ENCODE measurements at regions not wholly inside any gene's neighbourhood (a gene's known extent, or its start where the extent isn't known, plus 50 kb on each side); places are given as distances from the start of the nearest gene placed in this dataset.
"Not testable (repeated sequence)": the region's sequence is repeated elsewhere in the genome, so short reads cannot be mapped to it uniquely, and the experiment has no call there.

GRCh38 chr15:88992912-88993376 lies 79.8 kb upstream of the MFGE8 start:
- in situ Hi-C loops (cut with HindIII; ENCODE audit: low sequenced_read_pairs): no loop called here
- no peak for DNase-seq (ENCODE audit: low spot score)

GRCh38 chr15:88993662-88994061 lies 80.5 kb upstream of the MFGE8 start:
- in situ Hi-C loops (cut with HindIII; ENCODE audit: low sequenced_read_pairs): no loop called here
- DNase-seq (ENCODE audit: low spot score): no peak

GRCh38 chr15:88994286-88994685 lies 81.1 kb upstream of the MFGE8 start:
- in situ Hi-C loops (cut with HindIII; ENCODE audit: low sequenced_read_pairs): no loop called here
- DNase-seq (ENCODE audit: low spot score): no peak

- in situ Hi-C loops (cut with HindIII; ENCODE audit: low sequenced_read_pairs): no loop called here
These were observed 82.3 kb upstream of the MFGE8 start for GRCh38 chr15:88995449-88995848.

GRCh38 chr15:88997531-88997930 lies 84.4 kb upstream of the MFGE8 start:
- in situ Hi-C loops (cut with HindIII; ENCODE audit: low sequenced_read_pairs): no loop called here

More at GRCh38 chr15:88995449-88995848, 82.3 kb upstream of the MFGE8 start:
- no peak for DNase-seq (ENCODE audit: low spot score)

DNA sequence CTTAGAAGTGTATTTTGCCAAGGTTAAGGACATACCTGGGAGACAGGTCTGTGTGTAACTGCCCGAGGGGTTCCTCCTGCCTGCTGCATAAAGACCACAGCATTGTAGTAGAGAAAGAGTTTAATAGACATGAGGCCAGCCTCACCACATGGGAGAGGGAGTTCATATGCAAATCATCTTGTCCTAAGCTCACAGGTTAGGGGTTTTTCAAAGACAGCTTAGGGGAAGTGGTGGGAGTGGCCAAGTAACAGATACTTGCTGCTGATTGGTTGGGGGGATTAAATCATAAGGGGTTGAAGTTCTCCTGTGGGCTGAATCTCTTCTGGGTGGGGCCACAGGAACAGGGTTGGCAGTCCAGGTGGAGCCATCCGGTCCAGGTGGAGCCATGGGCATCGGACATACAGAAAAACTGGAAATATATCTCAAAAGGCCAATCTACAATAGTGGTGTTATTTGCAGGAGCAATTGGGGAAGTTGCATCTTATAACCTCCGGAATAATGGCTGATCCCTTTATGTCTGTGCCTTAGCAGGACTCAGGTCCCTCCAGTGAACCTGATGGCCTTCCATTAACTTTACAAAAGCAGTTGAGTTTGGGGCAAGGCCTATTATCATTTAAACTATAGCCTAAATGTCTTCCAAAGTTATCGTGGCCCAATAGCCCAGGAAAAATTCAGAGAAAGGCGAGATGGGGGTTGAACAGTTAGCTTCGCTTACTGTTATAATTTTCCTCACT lies 86.0 kb upstream of the MFGE8 start:
- in situ Hi-C loops (cut with HindIII; ENCODE audit: low sequenced_read_pairs): no loop called here
- no peak for DNase-seq (ENCODE audit: low spot score)

More at GRCh38 chr15:88997531-88997930, 84.4 kb upstream of the MFGE8 start:
- no peak for DNase-seq (ENCODE audit: low spot score)

DNA sequence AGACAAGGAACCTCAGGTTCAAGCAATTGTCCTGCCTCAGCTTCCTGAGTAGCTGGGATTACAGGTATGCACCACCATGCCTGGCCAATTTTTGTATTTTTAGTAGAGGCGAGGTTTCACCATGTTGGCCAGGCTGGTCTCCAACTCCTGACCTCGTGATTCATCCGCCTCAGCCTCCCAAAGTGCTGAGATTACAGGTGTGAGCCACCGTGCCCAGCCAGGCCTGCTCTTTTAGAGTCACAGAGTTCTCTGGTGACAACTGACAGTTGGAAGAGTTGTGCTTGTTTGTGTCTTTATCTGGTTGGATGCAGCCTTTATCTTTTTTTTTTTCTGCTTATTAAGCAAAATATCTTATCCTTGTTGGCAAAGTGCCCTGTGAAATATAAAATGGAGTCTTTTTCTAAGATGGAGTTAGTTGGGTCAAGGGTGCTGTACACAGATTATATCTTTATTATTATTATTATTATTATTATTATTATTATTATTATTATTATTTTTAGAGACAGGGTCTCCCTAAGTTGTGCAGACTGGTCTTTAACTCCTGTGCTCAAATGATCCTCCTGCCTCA lies 86.5 kb upstream of the ABHD2 start:
- in situ Hi-C loops (cut with HindIII; ENCODE audit: low sequenced_read_pairs): loop anchor here (10.0 kb wide), 1 partner anchor 97 kb away; no protein-coding TSS in a partner anchor
- not testable (repeated sequence) for DNase-seq (ENCODE audit: low spot score)

GRCh38 chr15:89002281-89002761 lies 85.9 kb upstream of the ABHD2 start:
- in situ Hi-C loops (cut with HindIII; ENCODE audit: low sequenced_read_pairs): loop anchor here (10.0 kb wide), 1 partner anchor 98 kb away; no protein-coding TSS in a partner anchor

GRCh38 chr15:89002830-89003229 lies 85.4 kb upstream of the ABHD2 start:
- DNase-seq (ENCODE audit: low spot score): no peak
- in situ Hi-C loops (cut with HindIII; ENCODE audit: low sequenced_read_pairs): loop anchor here (10.0 kb wide), 1 partner anchor 98 kb away; no protein-coding TSS in a partner anchor

More at GRCh38 chr15:89002281-89002761, 85.9 kb upstream of the ABHD2 start:
- DNase-seq (ENCODE audit: low spot score): no peak

DNA sequence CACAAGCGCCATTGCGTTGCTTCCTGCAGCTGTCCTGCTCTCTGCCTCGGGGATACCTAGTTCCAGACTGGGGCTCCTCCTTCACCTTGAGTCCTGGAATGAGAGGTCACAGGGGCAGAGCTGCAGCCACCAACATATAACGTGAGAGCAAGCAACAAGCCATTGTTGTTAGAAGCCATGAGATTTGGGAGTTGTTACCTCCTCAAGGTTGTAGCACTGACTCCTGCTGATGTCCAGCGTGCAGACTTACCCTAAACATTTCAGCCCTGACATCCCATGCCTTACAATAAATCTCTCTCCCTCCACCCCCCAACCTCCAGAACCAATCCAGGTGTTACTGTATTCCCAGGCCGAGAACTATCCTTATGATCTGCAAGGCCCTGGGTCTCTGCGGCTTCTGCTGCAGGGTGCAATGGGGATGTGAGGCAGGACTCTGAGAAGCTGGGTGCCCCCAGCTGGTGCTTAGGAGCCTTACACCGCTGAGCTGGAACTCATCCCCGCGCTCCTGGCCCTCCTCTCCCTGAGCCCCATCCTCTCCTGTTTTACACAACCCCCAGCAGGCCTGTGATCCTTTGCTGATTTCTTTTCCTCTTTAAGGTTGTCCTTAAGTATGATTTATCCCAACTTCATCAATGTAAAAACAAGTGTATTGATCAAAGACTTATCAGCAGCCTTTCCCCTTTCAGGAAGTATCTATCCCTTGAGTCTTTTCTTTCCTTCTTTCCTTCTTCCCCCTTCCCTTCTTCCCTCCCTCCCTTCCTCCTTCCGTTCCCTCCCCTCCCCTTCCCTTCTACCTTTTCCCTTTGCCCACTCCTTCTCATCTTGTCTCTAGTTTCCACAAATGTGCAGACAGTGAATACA lies 84.2 kb upstream of the ABHD2 start:
- DNase-seq (ENCODE audit: low spot score): peak; percentile 25
- in situ Hi-C loops (cut with HindIII; ENCODE audit: low sequenced_read_pairs): loop anchor here (10.0 kb wide), 1 partner anchor 99 kb away; no protein-coding TSS in a partner anchor

DNA sequence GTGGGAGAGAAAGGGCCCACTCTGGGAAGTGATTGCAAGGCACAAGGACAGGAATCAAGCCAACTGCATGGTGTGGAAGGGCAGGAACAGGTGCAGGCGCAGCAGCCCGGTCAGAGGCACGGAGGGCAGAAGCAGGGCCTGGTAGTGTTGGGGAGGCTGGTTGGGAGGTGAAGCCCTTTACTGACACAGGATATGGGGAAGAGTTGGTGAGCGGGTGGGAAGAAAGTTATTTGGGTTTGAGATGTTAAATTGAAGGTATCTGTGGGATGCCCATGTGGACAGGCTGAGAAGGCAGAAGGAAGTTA lies 83.6 kb upstream of the ABHD2 start:
- in situ Hi-C loops (cut with HindIII; ENCODE audit: low sequenced_read_pairs): loop anchor here (10.0 kb wide), 1 partner anchor 100 kb away; no protein-coding TSS in a partner anchor
- no peak for DNase-seq (ENCODE audit: low spot score)

- in situ Hi-C loops (cut with HindIII; ENCODE audit: low sequenced_read_pairs): loop anchor here (10.0 kb wide), 1 partner anchor 103 kb away; no protein-coding TSS in a partner anchor
- not testable (repeated sequence) for DNase-seq (ENCODE audit: low spot score)
These were observed 80.7 kb upstream of the ABHD2 start for GRCh38 chr15:89007527-89007926.

- in situ Hi-C loops (cut with HindIII; ENCODE audit: low sequenced_read_pairs): loop anchor here (10.0 kb wide), 1 partner anchor 103 kb away; no protein-coding TSS in a partner anchor
- DNase-seq (ENCODE audit: low spot score): no peak
These were observed 80.3 kb upstream of the ABHD2 start for GRCh38 chr15:89007989-89008388.

- no peak for DNase-seq (ENCODE audit: low spot score)
- in situ Hi-C loops (cut with HindIII; ENCODE audit: low sequenced_read_pairs): loop anchor here (10.0 kb wide), 1 partner anchor 104 kb away; no protein-coding TSS in a partner anchor
These were observed 79.2 kb upstream of the ABHD2 start for GRCh38 chr15:89009080-89009479.

DNA sequence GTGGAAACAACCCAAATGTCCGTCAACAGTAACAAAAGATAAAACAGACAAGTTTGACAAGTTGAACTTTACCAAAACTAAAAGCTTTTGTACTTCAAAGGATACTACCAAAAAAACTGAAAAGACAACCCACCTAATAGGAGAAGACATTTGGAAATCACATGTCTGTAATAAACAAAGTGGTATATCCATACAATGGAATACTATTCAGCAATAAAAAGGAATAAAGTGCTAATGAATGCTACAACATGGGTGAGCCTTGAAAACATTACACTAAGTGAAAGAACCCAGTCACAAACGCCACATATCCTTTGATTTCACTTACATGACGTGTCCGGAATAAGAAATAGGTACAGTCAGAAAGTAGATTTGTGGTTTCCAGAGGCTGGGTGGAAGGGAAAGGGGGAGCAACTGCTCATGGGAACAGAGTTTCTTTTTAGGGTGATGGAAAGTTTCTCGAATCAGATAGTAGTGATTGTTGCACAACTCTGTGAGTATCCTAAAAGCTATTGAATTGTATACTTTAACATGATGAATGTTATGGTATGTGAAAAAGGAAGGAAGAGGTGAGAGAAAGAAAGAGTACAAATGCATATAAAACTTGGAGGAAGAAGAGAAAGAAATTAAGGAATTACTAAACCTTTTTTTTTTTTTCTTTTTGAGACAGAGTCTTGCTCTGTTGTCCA lies 72.7 kb upstream of the ABHD2 start:
- no peak for DNase-seq (ENCODE audit: low spot score)
- in situ Hi-C loops (cut with HindIII; ENCODE audit: low sequenced_read_pairs): no loop called here

DNA sequence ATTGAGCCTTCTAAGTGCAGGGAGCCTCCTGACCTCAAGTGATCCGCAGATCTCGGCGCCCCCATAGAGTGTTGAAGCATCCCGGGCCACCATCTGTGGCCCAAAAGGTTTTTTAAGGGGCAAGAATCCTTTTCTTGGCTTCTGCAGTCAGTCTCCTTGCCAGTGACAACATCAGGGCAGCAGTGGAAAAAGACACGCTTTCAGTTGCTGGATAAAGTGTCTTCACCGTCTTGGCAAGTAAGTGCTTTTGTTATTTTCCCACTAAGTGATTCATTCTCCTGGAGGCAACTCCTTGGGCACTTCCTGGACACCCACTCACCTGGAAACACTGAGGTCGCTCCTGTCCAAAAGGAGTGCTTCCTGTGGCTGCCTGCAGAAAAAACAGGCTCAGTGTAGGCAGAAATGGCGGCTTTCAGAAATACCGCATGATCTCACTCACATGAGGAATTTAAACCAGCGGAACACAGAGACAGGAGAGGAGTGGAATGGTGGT lies 71.7 kb upstream of the ABHD2 start:
- peak; percentile 6 for DNase-seq (ENCODE audit: low spot score)
- in situ Hi-C loops (cut with HindIII; ENCODE audit: low sequenced_read_pairs): no loop called here

- in situ Hi-C loops (cut with HindIII; ENCODE audit: low sequenced_read_pairs): no loop called here
- DNase-seq (ENCODE audit: low spot score): peak; percentile 85
These were observed 70.7 kb upstream of the ABHD2 start for GRCh38 chr15:89017370-89018066.

- in situ Hi-C loops (cut with HindIII; ENCODE audit: low sequenced_read_pairs): no loop called here
- peak; percentile 87 for DNase-seq (ENCODE audit: low spot score)
These were observed 70.0 kb upstream of the ABHD2 start for GRCh38 chr15:89018207-89018606.
